ENCODE measurements at regions not wholly inside any gene's neighbourhood (a gene's known extent, or its start where the extent isn't known, plus 50 kb on each side); places are given as distances from the start of the nearest gene placed in this dataset.

DNA sequence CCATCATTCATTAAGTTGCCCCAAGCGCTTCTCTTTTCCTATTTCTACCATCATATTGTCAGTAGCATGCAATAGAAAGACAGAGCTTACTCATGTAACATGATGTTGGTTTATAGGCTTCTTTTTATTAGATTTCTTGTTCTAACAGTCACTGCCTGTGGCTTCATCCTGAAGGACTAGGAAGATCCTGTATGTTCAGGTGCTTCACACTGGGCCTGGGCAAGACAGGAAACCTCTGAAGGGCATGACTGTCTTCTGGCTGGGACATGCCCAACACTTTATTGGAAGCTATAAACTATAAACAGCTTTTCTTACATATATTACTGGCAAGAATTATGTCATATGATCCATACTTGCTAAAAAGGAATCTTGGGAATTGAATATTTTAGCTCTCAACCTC, 258.4 kb upstream of the AKR1E2 start:
- TF ChIP-seq, protein P1, sequence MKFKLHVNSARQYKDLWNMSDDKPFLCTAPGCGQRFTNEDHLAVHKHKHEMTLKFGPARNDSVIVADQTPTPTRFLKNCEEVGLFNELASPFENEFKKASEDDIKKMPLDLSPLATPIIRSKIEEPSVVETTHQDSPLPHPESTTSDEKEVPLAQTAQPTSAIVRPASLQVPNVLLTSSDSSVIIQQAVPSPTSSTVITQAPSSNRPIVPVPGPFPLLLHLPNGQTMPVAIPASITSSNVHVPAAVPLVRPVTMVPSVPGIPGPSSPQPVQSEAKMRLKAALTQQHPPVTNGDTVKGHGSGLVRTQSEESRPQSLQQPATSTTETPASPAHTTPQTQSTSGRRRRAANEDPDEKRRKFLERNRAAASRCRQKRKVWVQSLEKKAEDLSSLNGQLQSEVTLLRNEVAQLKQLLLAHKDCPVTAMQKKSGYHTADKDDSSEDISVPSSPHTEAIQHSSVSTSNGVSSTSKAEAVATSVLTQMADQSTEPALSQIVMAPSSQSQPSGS (CRISPR knock-in tag; IDR thresholded peaks at IDR 0.05; ENCODE audit: borderline replicate concordance, low read depth): no peak
- TF ChIP-seq CTCF (IDR thresholded peaks at IDR 0.05) (no peak), ATF1 (CRISPR knock-in tag; IDR thresholded peaks at IDR 0.05) (no peak), ZNF121 (CRISPR knock-in tag; IDR thresholded peaks at IDR 0.05) (no peak)
